NCI-H345 treated with DMSO at 0.1 percent for 48 hours (cell line): ENCODE measurements at regions not wholly inside any gene's neighbourhood (a gene's known extent, or its start where the extent isn't known, plus 50 kb on each side); places are given as distances from the start of the nearest gene placed in this dataset.
"Not testable (repeated sequence)": the region's sequence is repeated elsewhere in the genome, so short reads cannot be mapped to it uniquely, and the experiment has no call there.

Experiments
- DNase-seq: peaks from one replicate; lab custom pipeline; 2025; ENCODE audit not compliant: unreplicated experiment; lab: John Stamatoyannopoulos, UW

- no peak for DNase-seq
Measured at GRCh38 chr17:54177606-54178308, 355.0 kb downstream of the KIF2B start.

- DNase-seq = no peak
Measured at GRCh38 chr17:54180950-54181349, 358.2 kb downstream of the KIF2B start.

GRCh38 chr17:54191261-54191660 lies 368.5 kb downstream of the KIF2B start:
- DNase-seq = no peak

GRCh38 chr17:54194268-54194667 lies 371.5 kb downstream of the KIF2B start:
- no peak for DNase-seq

DNA sequence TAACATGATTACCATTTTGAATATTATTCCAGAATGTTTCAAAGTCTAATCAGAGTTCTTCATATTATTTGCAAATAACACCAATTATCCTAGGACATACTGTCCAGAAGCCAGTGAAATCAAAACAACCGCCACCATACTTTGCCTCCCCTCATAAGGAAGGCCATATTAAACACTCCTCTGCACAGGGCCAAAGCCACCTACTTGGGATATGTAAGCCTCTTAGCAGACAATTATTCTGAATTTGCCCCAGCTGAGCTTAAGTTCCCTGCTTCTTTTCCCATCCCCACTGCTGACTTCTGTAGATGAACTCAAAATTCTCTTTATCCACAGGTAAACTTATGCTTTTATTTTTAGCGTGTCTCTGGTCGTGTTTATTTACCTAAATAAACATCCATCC lies 374.0 kb downstream of the KIF2B start:
- no peak for DNase-seq

- DNase-seq = not testable (repeated sequence)
Measured at GRCh38 chr17:54201380-54201779, 378.7 kb downstream of the KIF2B start.

DNA sequence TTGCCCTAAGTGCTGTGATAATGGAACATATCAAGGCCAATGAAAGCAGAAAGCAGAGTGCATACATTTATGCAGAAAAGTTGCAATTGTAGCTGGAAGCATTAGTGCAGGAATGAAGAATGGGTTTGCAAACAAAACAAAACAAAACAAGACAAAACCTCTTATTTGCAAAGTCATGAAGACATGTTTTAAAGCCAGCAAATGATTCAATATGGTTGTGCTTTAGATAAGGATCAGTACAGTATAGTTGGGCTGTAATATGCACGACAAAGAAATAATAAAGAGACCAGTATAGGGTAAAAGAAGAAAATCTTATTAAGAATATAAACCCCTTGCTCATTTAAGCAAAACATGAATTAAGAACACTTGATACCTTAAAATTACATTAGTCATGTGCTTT lies 398.1 kb downstream of the KIF2B start:
- DNase-seq = no peak

GRCh38 chr17:54221499-54221898 lies 398.8 kb downstream of the KIF2B start:
- DNase-seq = no peak

- no peak for DNase-seq
Measured at GRCh38 chr17:54235571-54235970, 412.8 kb downstream of the KIF2B start.

DNA sequence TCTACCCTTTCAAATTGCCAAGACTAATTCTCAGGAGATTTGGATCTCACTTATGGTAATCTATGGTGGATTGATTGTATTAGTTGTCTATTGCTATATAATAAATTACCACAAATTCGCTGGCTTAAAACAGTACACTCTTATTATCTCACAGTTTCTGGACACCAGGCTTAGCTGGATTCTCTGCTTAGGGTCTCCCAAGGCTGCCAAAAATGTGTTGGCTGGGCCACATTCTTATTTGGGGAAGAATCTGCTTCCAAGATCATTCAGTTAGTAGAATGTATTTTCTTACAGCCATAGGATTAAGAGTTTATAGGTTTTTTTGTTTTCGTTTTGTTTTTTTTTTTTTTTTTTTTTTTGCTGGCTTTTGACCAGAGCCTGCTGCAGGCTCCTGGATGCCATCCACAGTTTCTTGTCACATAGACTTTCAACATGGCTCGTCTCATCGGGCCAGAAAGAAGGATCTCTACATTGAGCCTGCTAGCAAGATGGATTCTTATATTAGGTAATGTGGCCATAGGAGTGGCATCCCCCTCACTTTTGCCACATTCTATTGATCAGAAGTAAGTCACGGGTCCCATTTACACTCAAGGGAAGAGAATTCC lies 415.3 kb downstream of the KIF2B start:
- DNase-seq = no peak

DNA sequence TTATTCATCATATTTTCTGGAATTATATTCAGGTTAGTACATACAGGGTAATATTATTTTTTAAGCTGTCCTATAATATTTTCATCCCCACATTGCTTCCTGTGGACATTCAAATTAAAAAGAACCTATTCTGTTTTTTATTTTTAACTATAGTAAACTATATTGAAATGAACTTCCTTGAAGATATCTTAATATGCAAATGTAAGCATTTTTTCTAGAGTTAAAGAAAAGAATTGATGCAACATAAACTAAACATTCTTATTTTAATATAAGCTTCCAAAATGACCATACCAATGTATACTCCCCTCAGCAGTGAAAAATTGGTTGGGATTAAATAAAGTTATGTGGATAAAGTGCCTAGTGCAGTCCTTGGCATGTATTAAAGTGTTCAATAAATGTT lies 416.6 kb downstream of the KIF2B start:
- DNase-seq = no peak

- DNase-seq = no peak
Measured at GRCh38 chr17:54255696-54256095, 433.0 kb downstream of the KIF2B start.

DNA sequence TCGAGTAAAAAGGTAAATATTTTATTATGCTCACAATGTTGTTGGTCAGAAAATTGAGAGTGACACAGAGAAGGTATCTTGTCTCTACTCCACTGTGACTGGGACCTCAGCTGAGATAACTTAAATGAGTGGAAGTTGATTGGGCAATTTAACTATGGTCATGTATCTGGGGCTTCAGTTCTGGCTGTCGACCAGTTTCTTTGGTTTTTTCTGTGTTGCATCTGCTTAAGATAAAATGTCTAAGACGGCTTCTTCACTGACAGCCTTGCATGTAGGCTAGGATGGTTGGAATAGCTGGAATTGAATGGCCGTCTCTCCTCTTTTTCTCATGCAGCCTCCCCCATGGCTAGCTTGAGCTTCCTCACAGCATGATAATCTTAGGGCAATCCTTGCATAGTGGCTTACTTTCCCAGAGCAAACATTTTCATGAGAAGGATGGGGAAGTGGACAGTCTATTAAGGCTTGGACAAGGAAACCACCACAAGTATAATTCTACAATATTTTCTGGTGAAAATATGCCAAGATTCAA lies 433.7 kb downstream of the KIF2B start:
- no peak for DNase-seq

GRCh38 chr17:54257440-54257839 lies 434.7 kb downstream of the KIF2B start:
- no peak for DNase-seq

- DNase-seq = no peak
Measured at GRCh38 chr17:54259476-54259875, 436.7 kb downstream of the KIF2B start.

DNA sequence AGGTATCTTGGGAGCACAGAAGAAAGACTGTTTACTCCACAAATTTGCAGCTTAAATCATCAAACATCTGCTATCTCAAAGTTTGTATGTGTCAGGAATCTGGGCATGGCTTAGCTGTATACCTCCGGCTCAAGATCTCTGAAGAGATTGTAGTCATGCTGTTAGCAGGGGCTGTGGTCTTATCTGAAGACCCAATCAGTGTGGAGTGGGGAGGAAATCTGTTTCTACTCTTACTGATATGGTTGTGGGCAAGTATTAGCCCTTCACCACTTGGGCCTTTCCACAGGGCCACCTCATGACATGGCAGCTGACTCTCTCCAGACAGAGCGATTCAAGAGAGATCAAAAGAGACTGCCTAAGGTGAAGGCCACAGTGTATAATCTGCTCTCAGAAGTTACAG lies 438.7 kb downstream of the KIF2B start:
- DNase-seq = no peak

GRCh38 chr17:54269881-54270280 lies 447.2 kb downstream of the KIF2B start:
- no peak for DNase-seq

DNA sequence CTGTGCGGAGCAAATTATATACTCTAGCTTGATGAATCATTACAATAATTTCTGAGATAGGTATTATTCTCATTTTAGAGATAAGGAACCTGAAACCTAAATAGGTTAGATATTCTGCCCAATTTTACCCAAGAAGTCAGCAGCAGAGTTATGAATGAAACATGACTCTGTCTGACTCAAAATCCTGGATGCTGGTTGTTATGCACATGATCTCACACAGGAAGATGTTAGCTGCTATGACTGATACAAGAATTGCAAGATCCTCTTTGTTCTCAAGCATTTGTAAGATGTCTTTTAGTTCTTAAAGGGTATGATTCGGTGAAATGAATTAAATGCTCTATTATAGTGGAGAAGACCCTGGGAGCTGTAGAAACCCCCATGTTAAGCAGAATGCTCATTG lies 447.8 kb downstream of the KIF2B start:
- no peak for DNase-seq

DNA sequence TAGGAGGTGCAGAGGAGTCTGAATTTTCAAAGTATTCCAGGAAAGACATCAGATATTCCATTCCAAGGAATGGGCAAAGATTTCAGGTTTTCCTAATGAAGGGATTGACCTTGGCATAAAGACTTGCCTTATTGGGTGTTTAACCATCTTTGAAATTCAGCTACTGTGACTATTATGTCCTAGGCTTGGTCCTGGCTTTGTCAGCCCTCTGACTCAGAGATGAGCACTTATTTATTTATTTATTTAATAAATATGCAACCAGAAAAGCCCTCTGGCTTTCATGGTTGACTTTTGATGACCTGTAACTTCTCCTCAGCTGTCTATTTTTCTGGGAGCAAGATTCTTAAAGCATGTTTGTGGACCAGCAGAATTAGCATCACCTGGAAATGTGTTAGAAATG lies 455.1 kb downstream of the KIF2B start:
- DNase-seq = no peak

GRCh38 chr17:54280741-54281140 lies 458.0 kb downstream of the KIF2B start:
- DNase-seq = no peak

DNA sequence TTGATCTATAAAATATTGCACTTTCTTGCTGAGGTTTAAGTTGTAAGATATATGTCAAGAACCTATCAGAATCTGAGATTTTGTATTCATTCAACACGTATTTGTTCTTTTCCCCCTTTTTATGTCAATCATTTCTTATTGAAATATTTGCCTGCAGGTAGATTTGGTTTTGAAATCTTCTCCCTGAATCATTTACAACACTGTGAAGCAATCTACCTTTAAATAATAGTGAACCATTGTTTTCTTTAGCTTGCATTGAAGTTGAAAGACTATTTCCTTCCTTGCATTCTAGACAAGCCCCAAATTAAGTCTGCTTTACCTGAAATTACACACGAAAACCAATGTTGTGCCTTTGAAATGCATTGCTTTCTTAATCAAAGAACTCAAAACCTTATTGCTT lies 460.2 kb downstream of the KIF2B start:
- DNase-seq = no peak

DNA sequence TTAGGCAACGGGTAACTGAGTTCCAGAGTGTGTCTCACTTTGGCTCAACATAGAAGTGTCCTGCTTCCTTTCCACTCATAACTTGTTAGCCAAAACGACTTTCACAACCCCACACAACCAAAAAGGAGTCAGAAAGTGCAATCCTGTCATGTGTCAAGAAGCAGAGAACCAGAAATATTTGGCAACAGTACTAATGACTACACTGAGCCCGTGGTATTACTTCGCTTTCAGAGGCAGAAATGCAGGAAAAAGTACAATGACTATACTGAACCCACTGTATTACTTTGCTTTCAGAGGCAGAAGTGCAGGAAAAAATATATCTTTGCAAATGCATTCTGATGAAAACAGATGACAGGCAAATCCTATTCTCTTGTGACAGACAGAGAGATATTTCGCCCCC lies 484.6 kb downstream of the KIF2B start:
- DNase-seq = no peak

DNA sequence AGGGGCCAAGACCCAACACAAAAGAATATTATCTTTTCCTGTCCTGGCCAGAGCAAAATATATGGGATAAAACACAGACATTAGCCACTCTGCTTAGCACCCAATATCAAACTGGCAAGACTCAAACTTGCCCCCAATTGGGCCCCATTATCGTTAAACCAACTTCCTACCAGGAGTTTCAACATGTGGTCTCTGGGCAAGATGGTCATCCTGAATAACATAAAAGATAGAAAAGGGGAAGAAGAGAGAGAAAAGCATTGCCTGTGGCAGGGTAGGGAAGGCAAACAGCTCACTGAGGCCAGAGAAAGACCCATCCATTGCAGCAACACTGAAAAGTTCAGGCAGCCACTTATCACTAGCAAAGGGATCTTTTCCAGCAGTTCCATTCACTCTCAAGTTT lies 502.1 kb downstream of the KIF2B start:
- no peak for DNase-seq
